ENCODE measurements at regions not wholly inside any gene's neighbourhood (a gene's known extent, or its start where the extent isn't known, plus 50 kb on each side); places are given as distances from the start of the nearest gene placed in this dataset.
"Not testable (repeated sequence)": the region's sequence is repeated elsewhere in the genome, so short reads cannot be mapped to it uniquely, and the experiment has no call there.

- H3K4me1 ChIP-seq (ENCODE audit: control insufficient read depth in 2 of 2, insufficient read depth in 2 of 2, low read length in 2 of 2): peaks cover 13 to 20% of the 10 kb centered on the region in 2 donors
- CTCF ChIA-PET: interaction anchor here (0.6 to 1.9 kb wide), 9 partner anchors 11 to 785 kb away, joined by 3 to 12 read pairs (median 3); partner anchors contain the start of gene PPA2
- H3K27me3 Mint-ChIP-seq; H3K9me3 ChIP-seq (ENCODE audit: control extremely low read depth in 1 of 3, control insufficient read depth in 2 of 3, insufficient read depth in 1 of 3, low read length in 2 of 3); H3K36me3 ChIP-seq (replicated peaks in 1 of 2; ENCODE audit: control extremely low read depth in 1 of 2, control insufficient read depth in 1 of 2, extremely low read depth in 1 of 2, insufficient read depth in 2 of 2, low read length in 1 of 2); H3K79me2 ChIP-seq (ENCODE audit: control insufficient read depth, insufficient read depth, low read length); POLR2A ChIA-PET; H3K9me3 Mint-ChIP-seq (ENCODE audit: insufficient read depth); H3K27me3 ChIP-seq (replicated peaks in 1 of 4; ENCODE audit: control extremely low read depth in 1 of 4, control insufficient read depth in 3 of 4, insufficient read depth in 4 of 4, low read length in 3 of 4); H4K20me1 ChIP-seq (ENCODE audit: control insufficient read depth, insufficient read depth, low read length, poor library complexity, severe bottlenecking): not testable (repeated sequence)
- DNase-seq (peak; percentile 57), ATAC-seq (ENCODE audit: low read depth) (peak; percentile 53)
- H3K4me2 ChIP-seq (replicated peaks; ENCODE audit: low read depth, low read length, poor library complexity, severe bottlenecking): peak overlapping the region; percentile 46
- H3K4me3 ChIP-seq (ENCODE audit: control extremely low read depth in 1 of 5, extremely low read depth in 1 of 5, insufficient read depth in 1 of 5, low read depth in 2 of 5, low read length in 4 of 5): peak overlapping the region in 3 of 5 experiments; percentile 1 to 6 (median 3)
- Mint-ChIP-seq H3K4me1 (peaks cover 23% of the 10 kb centered on the region), H3K4me3 (peak overlapping the region; percentile 57), H3K27ac (peak overlapping the region; percentile 87)
- peak overlapping the region; percentile 74 for H2AFZ ChIP-seq (ENCODE audit: insufficient read depth, low read depth, low read length, poor library complexity, severe bottlenecking)
- intact Hi-C loops (cut with micrococcal nuclease): loop anchor here (1.0 to 10.0 kb wide), 3 partner anchors 214 to 784 kb away; partner anchors contain the start of gene TET2
- H3K27ac ChIP-seq (ENCODE audit: low read length in 2 of 2): peak overlapping the region; percentile 27 to 59
- peak overlapping the region; percentile 17 for H3K9ac ChIP-seq (ENCODE audit: low read length)
- WGBS (ENCODE audit: insufficient coverage): 34% methylated on average over 3 of the region's 5 CpGs
Measured at GRCh38 chr4:104930745-104931736, 215.6 kb upstream of the TET2 start.

GRCh38 chr4:104938624-104939023, 208.1 kb upstream of the TET2 start:
- Histone ChIP-seq H2AFZ (ENCODE audit: insufficient read depth, low read depth, low read length, poor library complexity, severe bottlenecking) (no peak overlapping the region), H3K27me3 (replicated peaks in 1 of 4; ENCODE audit: control extremely low read depth in 1 of 4, control insufficient read depth in 3 of 4, insufficient read depth in 4 of 4, low read length in 3 of 4) (no peaks in the 10 kb centered on the region), H3K9ac (ENCODE audit: low read length) (no peak overlapping the region), H3K4me2 (replicated peaks; ENCODE audit: low read depth, low read length, poor library complexity, severe bottlenecking) (no peak overlapping the region), H3K36me3 (replicated peaks in 1 of 2; ENCODE audit: control extremely low read depth in 1 of 2, control insufficient read depth in 1 of 2, extremely low read depth in 1 of 2, insufficient read depth in 2 of 2, low read length in 1 of 2) (no peaks in the 10 kb centered on the region), H4K20me1 (ENCODE audit: control insufficient read depth, insufficient read depth, low read length, poor library complexity, severe bottlenecking) (no peaks in the 10 kb centered on the region), H3K4me1 (ENCODE audit: control insufficient read depth in 2 of 2, insufficient read depth in 2 of 2, low read length in 2 of 2) (no peaks in the 10 kb centered on the region), H3K9me3 (ENCODE audit: control extremely low read depth in 1 of 3, control insufficient read depth in 2 of 3, insufficient read depth in 1 of 3, low read length in 2 of 3) (no peaks in the 10 kb centered on the region), H3K79me2 (ENCODE audit: control insufficient read depth, insufficient read depth, low read length) (no peaks in the 10 kb centered on the region), H3K27ac (ENCODE audit: low read length in 2 of 2) (no peak overlapping the region), H3K4me3 (ENCODE audit: control extremely low read depth in 1 of 5, extremely low read depth in 1 of 5, insufficient read depth in 1 of 5, low read depth in 2 of 5, low read length in 4 of 5) (no peak overlapping the region)
- TF ChIP-seq EZH2 (IDR thresholded peaks at IDR 0.05; ENCODE audit: borderline replicate concordance, insufficient read depth, low read depth, low read length, poor library complexity, severe bottlenecking) (no peak), CTCF (IDR thresholded peaks at IDR 0.05) (no peak)
- H3K9me3 Mint-ChIP-seq (ENCODE audit: insufficient read depth): peaks cover 7% of the 10 kb centered on the region
- no peak for ATAC-seq (ENCODE audit: low read depth)
- POLR2A ChIA-PET: no interaction called here
- H3K4me1 Mint-ChIP-seq: no peaks in the 10 kb centered on the region
- no CpG with 5 or more reads among the region's 1 CpG for WGBS (ENCODE audit: insufficient coverage)
- no peak overlapping the region for H3K27ac Mint-ChIP-seq
- H3K27me3 Mint-ChIP-seq: no peaks in the 10 kb centered on the region
- intact Hi-C loops (cut with micrococcal nuclease): loop anchor here (10.0 kb wide), 1 partner anchor 206 kb away; the partner anchor contains the start of gene TET2
- no peak overlapping the region for H3K4me3 Mint-ChIP-seq
- CTCF ChIA-PET: no interaction called here
- DNase-seq: no peak
